Osteocyte (in vitro differentiated cells): ENCODE measurements at regions not wholly inside any gene's neighbourhood (a gene's known extent, or its start where the extent isn't known, plus 50 kb on each side); places are given as distances from the start of the nearest gene placed in this dataset.
A peak's percentile ranks its signal among the peaks of the same experiment; 100 is the strongest.
"Not testable (repeated sequence)": the region's sequence is repeated elsewhere in the genome, so short reads cannot be mapped to it uniquely, and the experiment has no call there.

ENCODE experiments used
- DNase-seq: peaks from one replicate; pipeline ENCODE4 v3.0.0; 2021; ENCODE audit warnings: mixed read lengths; ENCODE audit not compliant: unreplicated experiment; ENCODE audit errors: extremely low spot score
- H3K27ac Mint-ChIP-seq: one replicate; pipeline ENCODE4 v1.8.0; 2021; ENCODE audit warnings: mild to moderate bottlenecking, mixed read lengths; ENCODE audit not compliant: unreplicated experiment
- H3K27me3 Mint-ChIP-seq: one replicate; pipeline ENCODE4 v1.8.0; 2021; ENCODE audit warnings: mixed read lengths; ENCODE audit not compliant: unreplicated experiment
- H3K36me3 Mint-ChIP-seq: one replicate; pipeline ENCODE4 v1.8.0; 2021; ENCODE audit warnings: mixed read lengths; ENCODE audit not compliant: unreplicated experiment
- H3K4me1 Mint-ChIP-seq: one replicate; pipeline ENCODE4 v1.8.0; 2021; ENCODE audit warnings: mixed read lengths; ENCODE audit not compliant: unreplicated experiment
- H3K4me3 Mint-ChIP-seq: one replicate; pipeline ENCODE4 v1.8.0; 2021; ENCODE audit warnings: mild to moderate bottlenecking, moderate library complexity, mixed read lengths; ENCODE audit not compliant: unreplicated experiment
- H3K9me3 Mint-ChIP-seq: one replicate; pipeline ENCODE4 v1.8.0; 2021; ENCODE audit warnings: mixed read lengths; ENCODE audit not compliant: unreplicated experiment
- TF ChIP-seq, protein P1 (sequence below): fragments of 200-600 bp; sonication (generic); IDR thresholded peaks from 2 replicates; pipeline ENCODE4 v1.5.0; 2021; ENCODE audit warnings: antibody characterized with exemption, mild to moderate bottlenecking, moderate library complexity

- not testable (repeated sequence) for H3K9me3 Mint-ChIP-seq, H3K4me1 Mint-ChIP-seq, H3K27ac Mint-ChIP-seq, H3K4me3 Mint-ChIP-seq, DNase-seq, H3K36me3 Mint-ChIP-seq
- H3K27me3 Mint-ChIP-seq = peaks cover 11% of the 10 kb centered on the region
Observed at GRCh38 chr4:118502967-118503366, 150.2 kb upstream of the PRSS12 start.

- not testable (repeated sequence) for H3K36me3 Mint-ChIP-seq, H3K27ac Mint-ChIP-seq, H3K27me3 Mint-ChIP-seq, H3K4me1 Mint-ChIP-seq, H3K4me3 Mint-ChIP-seq, DNase-seq, H3K9me3 Mint-ChIP-seq
- TF ChIP-seq, protein P1, sequence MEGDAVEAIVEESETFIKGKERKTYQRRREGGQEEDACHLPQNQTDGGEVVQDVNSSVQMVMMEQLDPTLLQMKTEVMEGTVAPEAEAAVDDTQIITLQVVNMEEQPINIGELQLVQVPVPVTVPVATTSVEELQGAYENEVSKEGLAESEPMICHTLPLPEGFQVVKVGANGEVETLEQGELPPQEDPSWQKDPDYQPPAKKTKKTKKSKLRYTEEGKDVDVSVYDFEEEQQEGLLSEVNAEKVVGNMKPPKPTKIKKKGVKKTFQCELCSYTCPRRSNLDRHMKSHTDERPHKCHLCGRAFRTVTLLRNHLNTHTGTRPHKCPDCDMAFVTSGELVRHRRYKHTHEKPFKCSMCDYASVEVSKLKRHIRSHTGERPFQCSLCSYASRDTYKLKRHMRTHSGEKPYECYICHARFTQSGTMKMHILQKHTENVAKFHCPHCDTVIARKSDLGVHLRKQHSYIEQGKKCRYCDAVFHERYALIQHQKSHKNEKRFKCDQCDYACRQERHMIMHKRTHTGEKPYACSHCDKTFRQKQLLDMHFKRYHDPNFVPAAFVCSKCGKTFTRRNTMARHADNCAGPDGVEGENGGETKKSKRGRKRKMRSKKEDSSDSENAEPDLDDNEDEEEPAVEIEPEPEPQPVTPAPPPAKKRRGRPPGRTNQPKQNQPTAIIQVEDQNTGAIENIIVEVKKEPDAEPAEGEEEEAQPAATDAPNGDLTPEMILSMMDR = peak; percentile 35
Observed at GRCh38 chr4:118504927-118505326, 152.1 kb upstream of the PRSS12 start.

DNA sequence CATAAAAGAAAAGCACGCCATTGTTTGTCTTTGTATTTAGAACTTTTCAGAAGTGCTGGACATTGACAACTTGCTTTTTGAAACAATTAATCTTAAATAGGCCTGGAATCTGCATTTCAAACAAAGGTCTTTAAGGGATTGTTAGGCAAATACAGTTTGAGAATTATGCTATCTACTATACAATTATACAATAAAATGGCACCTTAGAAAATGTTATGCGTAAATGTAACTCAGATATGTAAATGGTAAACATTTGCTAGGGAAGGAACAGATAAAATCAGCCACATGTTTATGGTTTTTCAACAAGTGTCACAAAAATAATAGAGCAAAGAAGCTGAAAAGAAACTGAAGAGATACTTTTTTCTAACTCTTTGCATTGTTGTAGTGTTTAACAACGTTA lies 152.7 kb upstream of the PRSS12 start:
- H3K27ac Mint-ChIP-seq, DNase-seq, H3K36me3 Mint-ChIP-seq, H3K9me3 Mint-ChIP-seq, H3K4me1 Mint-ChIP-seq, H3K27me3 Mint-ChIP-seq, H3K4me3 Mint-ChIP-seq: not testable (repeated sequence)

GRCh38 chr4:118512870-118513269 lies 160.1 kb upstream of the PRSS12 start:
- not testable (repeated sequence) for H3K9me3 Mint-ChIP-seq, DNase-seq, H3K27me3 Mint-ChIP-seq

GRCh38 chr4:118514332-118514731 lies 161.5 kb upstream of the PRSS12 start:
- H3K4me1 Mint-ChIP-seq, H3K36me3 Mint-ChIP-seq, H3K27ac Mint-ChIP-seq, H3K27me3 Mint-ChIP-seq, H3K4me3 Mint-ChIP-seq, H3K9me3 Mint-ChIP-seq, DNase-seq: not testable (repeated sequence)

More at GRCh38 chr4:118512870-118513269, 160.1 kb upstream of the PRSS12 start:
- not testable (repeated sequence) for H3K4me3 Mint-ChIP-seq, H3K36me3 Mint-ChIP-seq, H3K27ac Mint-ChIP-seq, H3K4me1 Mint-ChIP-seq

- not testable (repeated sequence) for H3K4me3 Mint-ChIP-seq
Observed at GRCh38 chr4:118516107-118516506, 163.3 kb upstream of the PRSS12 start.

GRCh38 chr4:118530107-118530506 lies 155.1 kb upstream of the METTL14 start:
- not testable (repeated sequence) for H3K9me3 Mint-ChIP-seq, H3K4me3 Mint-ChIP-seq, H3K27me3 Mint-ChIP-seq, DNase-seq, H3K4me1 Mint-ChIP-seq, H3K36me3 Mint-ChIP-seq, H3K27ac Mint-ChIP-seq

More at GRCh38 chr4:118516107-118516506, 163.3 kb upstream of the PRSS12 start:
- not testable (repeated sequence) for H3K27ac Mint-ChIP-seq, DNase-seq, H3K27me3 Mint-ChIP-seq, H3K4me1 Mint-ChIP-seq, H3K36me3 Mint-ChIP-seq, H3K9me3 Mint-ChIP-seq

DNA sequence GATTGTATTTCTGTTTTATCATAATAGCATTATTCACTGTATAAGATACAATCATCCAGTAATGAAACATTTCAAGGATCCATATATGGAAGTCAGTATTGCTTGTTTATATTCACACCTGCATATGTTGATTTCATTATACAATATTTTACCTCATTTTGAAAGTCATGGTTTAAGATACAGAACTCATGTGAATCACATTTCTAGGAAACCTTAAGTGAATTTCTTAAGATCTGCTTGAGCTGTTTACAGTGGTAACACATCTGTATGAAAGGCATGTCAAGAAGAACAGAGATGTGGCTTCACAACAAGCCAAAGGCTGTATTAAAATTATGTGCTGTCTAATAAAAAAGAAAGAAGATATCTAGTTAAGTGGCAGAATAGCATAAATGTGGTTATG lies 153.2 kb upstream of the METTL14 start:
- not testable (repeated sequence) for H3K9me3 Mint-ChIP-seq, H3K27me3 Mint-ChIP-seq, H3K4me3 Mint-ChIP-seq, DNase-seq, H3K4me1 Mint-ChIP-seq, H3K36me3 Mint-ChIP-seq, H3K27ac Mint-ChIP-seq

- not testable (repeated sequence) for H3K4me3 Mint-ChIP-seq, H3K36me3 Mint-ChIP-seq, DNase-seq, H3K9me3 Mint-ChIP-seq, H3K4me1 Mint-ChIP-seq, H3K27ac Mint-ChIP-seq, H3K27me3 Mint-ChIP-seq
Observed at GRCh38 chr4:118535788-118536187, 149.4 kb upstream of the METTL14 start.
